HEK293T (cell line): ENCODE measurements at regions not wholly inside any gene's neighbourhood (a gene's known extent, or its start where the extent isn't known, plus 50 kb on each side); places are given as distances from the start of the nearest gene placed in this dataset.

Experiments used
- CTBP1 ChIP-seq: fragments of 450-650 bp; IDR thresholded peaks from 2 replicates; pipeline ENCODE4 v1.6.1; 2016; ENCODE audit warnings: borderline replicate concordance
- FOXA1 ChIP-seq: fragments of 450-650 bp; IDR thresholded peaks from 2 replicates; pipeline ENCODE4 v1.6.1; 2016; ENCODE audit warnings: mild to moderate bottlenecking
- TARDBP ChIP-seq: fragments of 450-650 bp; IDR thresholded peaks from 2 replicates; pipeline ENCODE4 v1.6.1; 2016
- ZNF384 ChIP-seq: fragments of 450-650 bp; IDR thresholded peaks from 2 replicates; pipeline ENCODE4 v1.6.1; 2016

GRCh38 chr9:108671794-108672193 lies 184.0 kb downstream of the ACTL7B start:
- no peak for TF ChIP-seq CTBP1
- TF ChIP-seq ZNF384, result no peak
- no peak for TF ChIP-seq TARDBP
- TF ChIP-seq FOXA1, result no peak
